ENCODE measurements at regions not wholly inside any gene's neighbourhood (a gene's known extent, or its start where the extent isn't known, plus 50 kb on each side); places are given as distances from the start of the nearest gene placed in this dataset.

GRCh38 chr5:154543380-154543779, 65.4 kb upstream of the HAND1 start:
- Mint-ChIP-seq H3K36me3 (ENCODE audit: low read depth) (no peaks in the 10 kb centered on the region), H3K4me1 (peaks cover 7% of the 10 kb centered on the region), H3K27me3 (ENCODE audit: insufficient read depth, low read depth, poor library complexity) (peaks cover 2% of the 10 kb centered on the region), H3K4me3 (no peak overlapping the region), H3K9me3 (no peaks in the 10 kb centered on the region), H3K27ac (no peak overlapping the region)
- Histone ChIP-seq H2AFZ (no peak overlapping the region), H3K4me3 (no peak overlapping the region), H3F3A (replicated peaks; ENCODE audit: low read depth) (no peaks in the 10 kb centered on the region), H3K79me2 (replicated peaks; ENCODE audit: insufficient read depth) (no peaks in the 10 kb centered on the region), H3K27ac (ENCODE audit: low read depth) (no peak overlapping the region), H3K36me3 (ENCODE audit: insufficient read depth) (no peaks in the 10 kb centered on the region), H3K9me2 (ENCODE audit: insufficient read depth) (no peaks in the 10 kb centered on the region), H3K27me3 (ENCODE audit: insufficient read depth) (no peaks in the 10 kb centered on the region), H3K4me2 (no peak overlapping the region), H3K4me1 (ENCODE audit: insufficient read depth) (peaks cover 10% of the 10 kb centered on the region), H4K20me1 (replicated peaks; ENCODE audit: insufficient read depth) (no peaks in the 10 kb centered on the region)
- DNase-seq (ENCODE audit: low spot score) (no peak), ATAC-seq (no peak)
- TF ChIP-seq EZH2phosphoT487 (IDR thresholded peaks at IDR 0.05; ENCODE audit: unreplicated experiment), result no peak
- no peak for TF ChIP-seq CREB1 (CRISPR knock-in tag; IDR thresholded peaks at IDR 0.05; ENCODE audit: low read depth)
- no peak for TF ChIP-seq POLR2AphosphoS5 (IDR thresholded peaks at IDR 0.05; ENCODE audit: low read depth)
- TF ChIP-seq ZNF462 (CRISPR knock-in tag; IDR thresholded peaks at IDR 0.05), result no peak
- no peak for TF ChIP-seq ZNF114 (CRISPR knock-in tag; IDR thresholded peaks at IDR 0.05)
- TF ChIP-seq STAT1 (IDR thresholded peaks at IDR 0.05; ENCODE audit: unreplicated experiment), result no peak

- H3K9me3 Mint-ChIP-seq, result no peaks in the 10 kb centered on the region
- H3K36me3 Mint-ChIP-seq (ENCODE audit: low read depth), result no peaks in the 10 kb centered on the region
- Histone ChIP-seq H3K4me1 (ENCODE audit: insufficient read depth) (peaks cover 10% of the 10 kb centered on the region), H3F3A (replicated peaks; ENCODE audit: low read depth) (no peaks in the 10 kb centered on the region), H4K20me1 (replicated peaks; ENCODE audit: insufficient read depth) (no peaks in the 10 kb centered on the region), H3K27ac (ENCODE audit: low read depth) (no peak overlapping the region), H3K27me3 (ENCODE audit: insufficient read depth) (no peaks in the 10 kb centered on the region), H3K4me2 (no peak overlapping the region), H3K36me3 (ENCODE audit: insufficient read depth) (no peaks in the 10 kb centered on the region), H3K4me3 (no peak overlapping the region), H3K79me2 (replicated peaks; ENCODE audit: insufficient read depth) (no peaks in the 10 kb centered on the region), H2AFZ (0 out of 2 replicates have a peak overlapping the region, but pooled peaks have one; percentile 23), H3K9me2 (ENCODE audit: insufficient read depth) (no peaks in the 10 kb centered on the region)
- peaks cover 7% of the 10 kb centered on the region for H3K4me1 Mint-ChIP-seq
- no peak overlapping the region for H3K4me3 Mint-ChIP-seq
- no peak overlapping the region for H3K27ac Mint-ChIP-seq
- peaks cover 4% of the 10 kb centered on the region for H3K27me3 Mint-ChIP-seq (ENCODE audit: insufficient read depth, low read depth, poor library complexity)
- ATAC-seq (no peak), DNase-seq (ENCODE audit: low spot score) (no peak)
- TF ChIP-seq ZNF331 (CRISPR knock-in tag; IDR thresholded peaks at IDR 0.05; ENCODE audit: low read depth), result no peak
- TF ChIP-seq EZH2 (IDR thresholded peaks at IDR 0.05; ENCODE audit: low read depth, unreplicated experiment), result no peak
- no peak for TF ChIP-seq CREB1 (CRISPR knock-in tag; IDR thresholded peaks at IDR 0.05; ENCODE audit: low read depth)
- TF ChIP-seq EZH2phosphoT487 (IDR thresholded peaks at IDR 0.05; ENCODE audit: unreplicated experiment), result no peak
These were observed 64.6 kb upstream of the HAND1 start for GRCh38 chr5:154542581-154542980.
